Right ventricle myocardium inferior (tissue), 1 donor: ENCODE measurements at regions not wholly inside any gene's neighbourhood (a gene's known extent, or its start where the extent isn't known, plus 50 kb on each side); places are given as distances from the start of the nearest gene placed in this dataset.
"Not testable (repeated sequence)": the region's sequence is repeated elsewhere in the genome, so short reads cannot be mapped to it uniquely, and the experiment has no call there.

Source experiments
- ATAC-seq: fragments of 200-7000 bp; cut with Tn5 transposase; one replicate; pipeline ENCODE4 v1.9.1; 2020; ENCODE audit warnings: mild to moderate bottlenecking, moderate library complexity
- DNase-seq: peaks from one replicate; pipeline ENCODE4 v3.0.0; 2021; ENCODE audit errors: missing footprints
- intact Hi-C: fragments of 100-400 bp; cut with DNase I; formaldehyde crosslinking; loops from one replicate; pipeline ENCODE4 v1.11.0; 2022
- donor health status: DM: no; HTN: yes; CAD: no; lungs with severe emphysema.

GRCh38 chr10:55630491-55631056 lies 730.5 kb downstream of the ZWINT start:
- intact Hi-C loops: no loop called here
- no peak for ATAC-seq
- no peak for DNase-seq

- DNase-seq (peak; percentile 66), ATAC-seq (peak; percentile 48)
- intact Hi-C loops: no loop called here
Observed at GRCh38 chr10:55629793-55630490, 731.1 kb downstream of the ZWINT start.

GRCh38 chr10:55628260-55628701 lies 732.8 kb downstream of the ZWINT start:
- ATAC-seq (no peak), DNase-seq (no peak)
- intact Hi-C loops: no loop called here

- DNase-seq (no peak), ATAC-seq (no peak)
- intact Hi-C loops: no loop called here
Observed at GRCh38 chr10:55627501-55628051, 733.5 kb downstream of the ZWINT start.

GRCh38 chr10:55601690-55602478 lies 759.2 kb downstream of the ZWINT start:
- ATAC-seq, intact Hi-C loops, DNase-seq: not testable (repeated sequence)

- intact Hi-C loops: no loop called here
- DNase-seq (no peak), ATAC-seq (no peak)
Observed at GRCh38 chr10:55551603-55552002, 750.6 kb upstream of the PCDH15 start.

- intact Hi-C loops: no loop called here
Observed at GRCh38 chr10:55550236-55550635, 749.2 kb upstream of the PCDH15 start.

GRCh38 chr10:55537497-55537896 lies 736.5 kb upstream of the PCDH15 start:
- intact Hi-C loops, ATAC-seq: not testable (repeated sequence)
- DNase-seq: peak; percentile 30

More at GRCh38 chr10:55550236-55550635, 749.2 kb upstream of the PCDH15 start:
- ATAC-seq: no peak
- DNase-seq: no peak

- ATAC-seq: no peak
- intact Hi-C loops: no loop called here
- DNase-seq: no peak
Observed at GRCh38 chr10:55519264-55519663, 718.2 kb upstream of the PCDH15 start.

GRCh38 chr10:55518416-55518815 lies 717.4 kb upstream of the PCDH15 start:
- ATAC-seq, DNase-seq, intact Hi-C loops: not testable (repeated sequence)

- ATAC-seq (no peak), DNase-seq (no peak)
- intact Hi-C loops: loop anchor here (10.0 kb wide), 1 partner anchor 224 kb away; no protein-coding TSS in a partner anchor
Observed at GRCh38 chr10:55509168-55509567, 708.1 kb upstream of the PCDH15 start.

- ATAC-seq: no peak
- intact Hi-C loops: loop anchor here (5.0 to 10.0 kb wide), 2 partner anchors 216 to 409 kb away; no protein-coding TSS in a partner anchor
Observed at GRCh38 chr10:55500931-55501559, 700.0 kb upstream of the PCDH15 start.

GRCh38 chr10:55497893-55498499 lies 697.0 kb upstream of the PCDH15 start:
- DNase-seq: no peak
- no peak for ATAC-seq

More at GRCh38 chr10:55500931-55501559, 700.0 kb upstream of the PCDH15 start:
- DNase-seq: no peak

GRCh38 chr10:55495555-55495954 lies 694.5 kb upstream of the PCDH15 start:
- ATAC-seq (no peak), DNase-seq (no peak)
- intact Hi-C loops: no loop called here

More at GRCh38 chr10:55497893-55498499, 697.0 kb upstream of the PCDH15 start:
- intact Hi-C loops: no loop called here

- DNase-seq: no peak
- intact Hi-C loops: no loop called here
- ATAC-seq: no peak
Observed at GRCh38 chr10:55491712-55492111, 690.7 kb upstream of the PCDH15 start.

GRCh38 chr10:55485827-55486226 lies 684.8 kb upstream of the PCDH15 start:
- ATAC-seq (no peak), DNase-seq (no peak)
- intact Hi-C loops: no loop called here

- ATAC-seq (no peak), DNase-seq (no peak)
- intact Hi-C loops: no loop called here
Observed at GRCh38 chr10:55476129-55476528, 675.1 kb upstream of the PCDH15 start.

GRCh38 chr10:55474258-55474657 lies 673.2 kb upstream of the PCDH15 start:
- DNase-seq: no peak
- ATAC-seq: no peak
- intact Hi-C loops: no loop called here
